ENCODE measurements at regions not wholly inside any gene's neighbourhood (a gene's known extent, or its start where the extent isn't known, plus 50 kb on each side); places are given as distances from the start of the nearest gene placed in this dataset.

GRCh38 chr14:106309423-106309822 lies 783.0 kb downstream of the TMEM121 start:
- DNase-seq (ENCODE audit: low read depth in 1 of 2, low spot score in 1 of 2) (no peak), ATAC-seq (no peak), FAIRE-seq (no peak)
- WGBS (ENCODE audit: missing lambda C conversion rate), result 55% methylated on average over 2 of the region's 2 CpGs
- Histone ChIP-seq H3K4me2 (no peak overlapping the region), H3K4me3 (no peak overlapping the region), H3K27ac (no peak overlapping the region), H3K9me3 (peaks cover 9% of the 10 kb centered on the region; the same call in 1 of the 3 replicates), H3K4me1 (no peaks in the 10 kb centered on the region)
- POLR2A ChIA-PET, result no interaction called here
- TF ChIP-seq REST (IDR thresholded peaks at IDR 0.05), result no peak
- no peak for TF ChIP-seq HOXB13 (CRISPR knock-in tag; IDR thresholded peaks at IDR 0.05; ENCODE audit: low read depth)
- no peak for TF ChIP-seq HOXB5 (CRISPR knock-in tag; IDR thresholded peaks at IDR 0.05)
- TF ChIP-seq RFX5 (IDR thresholded peaks at IDR 0.05), result no peak
- no peak for TF ChIP-seq CTCF (IDR thresholded peaks at IDR 0.05)
- no peak for TF ChIP-seq MYC (IDR thresholded peaks at IDR 0.05; ENCODE audit: borderline replicate concordance, low read length)
- TF ChIP-seq USF2 (IDR thresholded peaks at IDR 0.05), result no peak
- TF ChIP-seq EHF (CRISPR knock-in tag; IDR thresholded peaks at IDR 0.05), result no peak
- TF ChIP-seq E2F6 (IDR thresholded peaks at IDR 0.05; ENCODE audit: borderline replicate concordance, low read depth), result no peak
- no peak for TF ChIP-seq JUN (IDR thresholded peaks at IDR 0.05)
- no peak for TF ChIP-seq EP300 (IDR thresholded peaks at IDR 0.05)
- no peak for TF ChIP-seq RAD21 (conservative IDR thresholded peaks at IDR 0.05 in 1 of 2, IDR thresholded peaks at IDR 0.05 in 1 of 2)
- no peak for TF ChIP-seq POLR2A (IDR thresholded peaks at IDR 0.05; ENCODE audit: low read length)
- CTCF ChIA-PET, result no interaction called here

- TF ChIP-seq MAZ (IDR thresholded peaks at IDR 0.05; ENCODE audit: borderline replicate concordance, low read depth, low read length), result no peak
- no peak for TF ChIP-seq CTCF (IDR thresholded peaks at IDR 0.05)
- TF ChIP-seq PBX3 (IDR thresholded peaks at IDR 0.05), result no peak
- no peak for TF ChIP-seq NFE2L2 (conservative IDR thresholded peaks at IDR 0.05; ENCODE audit: low read length)
- TF ChIP-seq BCL3 (IDR thresholded peaks at IDR 0.05), result no peak
- TF ChIP-seq RFX5 (IDR thresholded peaks at IDR 0.05), result no peak
- TF ChIP-seq RCOR1 (IDR thresholded peaks at IDR 0.05; ENCODE audit: low read depth, low read length), result no peak
- TF ChIP-seq TP53 (CRISPR knock-in tag; IDR thresholded peaks at IDR 0.05), result no peak
- TF ChIP-seq HEYL (CRISPR knock-in tag; IDR thresholded peaks at IDR 0.05), result no peak
- TF ChIP-seq GATA3 (IDR thresholded peaks at IDR 0.05; ENCODE audit: borderline replicate concordance), result no peak
- TF ChIP-seq RNF2 (IDR thresholded peaks at IDR 0.05; ENCODE audit: borderline replicate concordance, low read depth), result no peak
- no peak for TF ChIP-seq HOXB13 (CRISPR knock-in tag; IDR thresholded peaks at IDR 0.05; ENCODE audit: low read depth)
- no peak for TF ChIP-seq SREBF2 (IDR thresholded peaks at IDR 0.05)
- no peak for TF ChIP-seq MAFK (IDR thresholded peaks at IDR 0.05; ENCODE audit: partially characterized antibody)
- no peak overlapping the region for H3K27ac ChIP-seq
Observed at GRCh38 chr14:106315436-106315835, 789.1 kb downstream of the TMEM121 start.

More at GRCh38 chr14:106315436-106315835, 789.1 kb downstream of the TMEM121 start:
- WGBS (ENCODE audit: missing lambda C conversion rate), result 26% methylated on average over 4 of the region's 4 CpGs
- FAIRE-seq (no peak), ATAC-seq (no peak), DNase-seq (ENCODE audit: low read depth in 1 of 2, low spot score in 1 of 2) (no peak)
- CTCF ChIA-PET, result no interaction called here
- H3K9me3 ChIP-seq, result no peaks in the 10 kb centered on the region
- POLR2A ChIA-PET, result no interaction called here
- H3K4me2 ChIP-seq, result no peak overlapping the region
- no peaks in the 10 kb centered on the region for H3K4me1 ChIP-seq
- no peak overlapping the region for H3K4me3 ChIP-seq
